ENCODE measurements at regions not wholly inside any gene's neighbourhood (a gene's known extent, or its start where the extent isn't known, plus 50 kb on each side); places are given as distances from the start of the nearest gene placed in this dataset.
A peak's percentile ranks its signal among the peaks of the same experiment; 100 is the strongest.

DNA sequence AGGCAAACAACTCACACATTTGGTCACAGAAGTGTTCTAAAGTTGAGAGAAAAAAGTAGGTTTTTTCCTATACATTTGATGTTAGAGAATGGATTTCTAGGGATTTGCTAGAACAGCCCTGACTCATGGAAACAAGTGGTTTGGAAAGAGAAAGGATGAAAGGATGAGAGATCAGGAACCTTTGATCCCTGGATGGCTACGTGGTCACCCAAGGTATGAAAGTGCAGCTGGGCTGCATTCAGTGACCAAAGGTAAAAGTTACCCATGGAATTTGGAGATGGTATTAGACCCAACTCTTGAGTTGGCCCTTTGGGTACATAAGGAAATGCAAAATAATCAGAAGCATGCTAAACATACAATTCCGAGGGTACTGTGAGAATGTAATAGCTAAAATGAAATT, 61.3 kb upstream of the SPIN1 start:
- DNase-seq: no peak

GRCh38 chr9:88326015-88326414, 62.2 kb upstream of the SPIN1 start:
- no peak for DNase-seq

DNA sequence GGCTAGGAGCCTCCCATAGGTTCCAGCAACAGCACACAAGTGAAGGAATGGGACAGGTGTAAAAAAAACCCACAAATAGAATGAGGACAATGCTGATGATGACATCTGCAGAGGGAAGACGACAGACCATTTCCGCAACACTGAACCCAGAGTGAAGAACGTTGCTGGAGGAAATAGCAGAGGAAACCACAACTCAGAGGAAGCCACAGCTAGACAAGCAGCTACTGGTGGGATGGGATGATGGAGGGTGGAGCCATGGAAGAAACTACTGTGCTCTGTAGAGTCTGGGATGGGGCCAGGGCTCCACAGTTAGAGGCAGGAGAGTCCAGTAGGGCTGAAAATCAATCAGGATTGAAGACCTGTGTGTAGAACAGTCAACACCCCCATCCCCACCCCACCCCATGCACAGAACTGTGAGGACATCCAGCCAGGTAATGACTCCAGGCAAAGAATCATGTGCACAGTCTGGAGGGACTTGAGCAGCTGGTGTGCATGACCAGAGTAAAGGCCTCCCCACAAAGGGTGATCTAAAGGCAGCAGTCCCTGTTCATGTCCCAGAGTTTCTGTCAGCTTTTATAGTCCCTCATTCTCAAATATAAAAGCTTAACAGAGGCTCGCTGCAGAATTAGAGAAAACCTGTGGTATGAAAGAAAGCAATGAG, 65.2 kb upstream of the SPIN1 start:
- no peak for DNase-seq

DNA sequence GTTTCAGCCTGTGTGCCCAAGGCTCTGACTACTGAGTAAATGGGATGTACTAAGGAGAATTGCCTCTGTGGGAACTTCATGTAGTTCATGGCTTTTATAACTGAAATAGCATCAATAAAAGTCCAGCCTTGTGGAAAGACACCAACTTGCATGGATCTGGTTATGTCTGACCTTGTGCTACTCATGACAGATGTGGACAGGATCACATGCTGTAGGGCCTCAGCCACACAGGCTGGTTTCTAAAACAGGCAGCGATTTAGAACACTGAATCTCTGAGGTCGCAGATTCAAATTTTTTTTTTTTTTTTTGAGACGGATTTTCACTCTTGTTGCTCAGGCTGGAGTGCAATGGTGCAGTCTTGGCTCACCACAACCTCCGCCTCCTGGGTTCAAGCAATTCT, 66.5 kb upstream of the SPIN1 start:
- no peak for DNase-seq

DNA sequence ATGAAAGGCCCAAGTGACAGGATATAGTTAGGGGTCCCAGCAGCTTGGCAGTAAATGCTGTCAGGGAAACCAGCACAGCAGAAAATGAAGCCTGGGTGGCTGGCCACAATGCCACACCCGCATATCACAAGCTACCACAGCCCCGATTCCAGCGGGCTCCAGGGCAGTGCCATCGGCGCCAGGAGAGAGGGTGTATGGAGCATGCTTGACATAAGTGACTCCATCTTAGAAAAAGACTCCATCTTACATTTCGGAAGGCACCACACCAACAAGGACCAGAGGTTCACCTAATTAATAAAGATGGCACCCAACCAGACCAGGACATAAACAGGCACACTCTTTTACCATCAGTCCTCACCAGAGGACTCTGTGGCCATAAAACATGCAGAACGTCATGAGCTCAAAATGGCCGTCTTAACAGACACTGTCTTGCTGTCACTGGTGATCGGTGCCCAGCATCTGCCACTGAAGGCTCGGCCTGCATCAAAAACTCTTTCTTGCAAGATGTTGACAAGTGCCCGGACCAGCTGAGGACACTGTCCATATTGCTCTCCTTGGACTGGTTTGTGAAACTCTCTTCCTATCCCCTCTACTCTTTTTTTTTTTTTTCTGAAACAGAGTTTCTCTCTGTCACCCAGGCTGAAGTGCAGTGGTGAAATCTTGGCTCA, 67.4 kb upstream of the SPIN1 start:
- DNase-seq: no peak

- no peak for DNase-seq
These were observed 68.1 kb upstream of the SPIN1 start for GRCh38 chr9:88319936-88320747.

DNA sequence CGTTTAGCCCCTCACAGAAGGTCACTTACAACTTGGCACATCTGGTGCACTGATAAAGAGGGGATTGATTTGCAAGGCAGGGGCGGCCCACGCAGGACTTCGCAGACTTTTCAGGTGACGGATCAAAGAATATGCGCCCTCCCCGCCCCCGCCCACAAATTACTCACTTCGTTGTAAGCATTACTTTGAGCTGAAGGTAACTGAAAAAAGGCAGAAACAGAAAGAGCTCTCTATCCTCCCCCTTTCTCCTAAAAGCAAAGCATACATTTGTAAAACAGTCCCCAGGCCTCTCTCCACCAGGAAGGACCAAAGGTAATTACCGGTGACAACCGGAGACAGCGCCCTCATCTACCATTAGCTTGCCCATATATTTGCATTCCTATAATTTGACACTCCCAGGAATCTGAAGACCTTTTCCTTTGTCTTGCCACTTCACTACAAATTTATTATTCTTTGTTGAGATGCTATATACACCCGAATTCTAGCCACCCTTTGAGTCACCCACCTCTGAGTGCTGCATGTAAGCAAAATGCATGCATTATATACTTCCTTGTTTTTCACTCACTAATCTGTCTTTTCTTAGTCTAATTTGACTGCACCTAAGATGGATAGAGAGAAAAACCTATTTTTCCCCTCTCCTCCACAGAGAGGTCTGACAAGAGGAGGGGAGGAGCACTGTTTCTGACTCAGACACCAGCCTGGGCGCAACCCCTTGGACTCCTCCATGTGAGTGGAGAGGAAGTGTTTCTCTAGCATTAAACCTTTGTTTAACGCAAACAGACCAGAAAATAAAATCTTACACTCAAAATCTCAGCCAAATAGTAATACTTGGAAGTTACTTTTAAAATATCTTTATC, 74.7 kb upstream of the SPIN1 start:
- DNase-seq: no peak

GRCh38 chr9:88312517-88313103, 75.6 kb upstream of the SPIN1 start:
- DNase-seq: no peak

DNA sequence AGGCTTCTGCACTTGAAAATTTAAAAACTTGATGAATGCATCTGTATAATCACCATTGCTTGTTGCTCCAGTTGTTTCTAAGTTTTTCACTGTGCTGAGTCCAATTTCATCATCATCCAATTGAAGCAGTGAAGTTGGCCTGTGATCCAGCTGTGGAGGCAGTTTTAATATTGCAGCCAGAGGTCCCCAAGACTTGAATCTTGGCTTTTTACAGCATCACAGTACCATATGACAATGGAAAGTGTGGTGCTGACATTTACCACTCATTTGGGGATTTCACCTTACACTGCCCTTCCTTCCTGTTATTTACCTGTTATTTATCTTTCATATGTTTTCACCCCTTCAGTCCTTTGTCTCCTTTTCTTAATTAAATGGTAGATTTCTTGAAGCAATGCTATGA, 76.2 kb upstream of the SPIN1 start:
- DNase-seq: no peak

GRCh38 chr9:88310310-88310980, 77.8 kb upstream of the SPIN1 start:
- DNase-seq: peak in 1 of 2 experiments; percentile 7

DNA sequence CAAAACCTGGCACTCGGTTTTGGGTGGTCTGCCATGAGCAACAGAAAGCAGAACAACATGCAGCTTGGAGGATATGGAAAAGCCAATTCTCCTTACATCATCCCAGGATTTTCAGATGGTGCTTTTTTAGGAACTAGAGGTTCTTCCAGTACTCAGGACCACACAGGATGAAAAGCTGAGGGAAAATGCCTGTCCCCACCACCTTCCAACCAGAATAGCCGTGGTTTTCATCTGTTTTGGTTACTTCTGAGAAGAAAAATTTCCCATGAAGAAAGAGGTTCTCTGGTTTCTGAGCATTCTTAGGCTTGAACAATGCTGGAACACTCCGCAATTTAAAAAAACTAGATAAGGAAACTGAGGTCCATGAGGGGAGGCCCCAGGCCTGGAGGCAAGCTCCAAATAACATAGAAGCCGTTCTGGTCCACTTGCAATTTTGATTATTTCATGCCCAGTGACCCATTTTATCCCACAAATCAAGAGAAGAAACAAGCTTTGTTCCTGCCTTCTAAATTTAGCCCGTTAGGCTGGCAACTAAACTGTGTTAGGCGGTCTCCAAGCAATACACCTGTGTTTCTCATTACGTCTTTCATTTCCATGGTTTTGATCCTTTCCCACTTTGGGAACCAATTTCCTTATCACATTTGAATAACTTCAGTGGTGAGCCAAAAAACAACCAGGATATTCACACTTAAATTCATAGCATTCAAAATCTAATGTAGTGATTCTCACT, 79.2 kb upstream of the SPIN1 start:
- DNase-seq: no peak

- DNase-seq: no peak
These were observed 81.1 kb upstream of the SPIN1 start for GRCh38 chr9:88307136-88307535.

- DNase-seq: no peak
These were observed 84.4 kb upstream of the SPIN1 start for GRCh38 chr9:88303721-88304451.

DNA sequence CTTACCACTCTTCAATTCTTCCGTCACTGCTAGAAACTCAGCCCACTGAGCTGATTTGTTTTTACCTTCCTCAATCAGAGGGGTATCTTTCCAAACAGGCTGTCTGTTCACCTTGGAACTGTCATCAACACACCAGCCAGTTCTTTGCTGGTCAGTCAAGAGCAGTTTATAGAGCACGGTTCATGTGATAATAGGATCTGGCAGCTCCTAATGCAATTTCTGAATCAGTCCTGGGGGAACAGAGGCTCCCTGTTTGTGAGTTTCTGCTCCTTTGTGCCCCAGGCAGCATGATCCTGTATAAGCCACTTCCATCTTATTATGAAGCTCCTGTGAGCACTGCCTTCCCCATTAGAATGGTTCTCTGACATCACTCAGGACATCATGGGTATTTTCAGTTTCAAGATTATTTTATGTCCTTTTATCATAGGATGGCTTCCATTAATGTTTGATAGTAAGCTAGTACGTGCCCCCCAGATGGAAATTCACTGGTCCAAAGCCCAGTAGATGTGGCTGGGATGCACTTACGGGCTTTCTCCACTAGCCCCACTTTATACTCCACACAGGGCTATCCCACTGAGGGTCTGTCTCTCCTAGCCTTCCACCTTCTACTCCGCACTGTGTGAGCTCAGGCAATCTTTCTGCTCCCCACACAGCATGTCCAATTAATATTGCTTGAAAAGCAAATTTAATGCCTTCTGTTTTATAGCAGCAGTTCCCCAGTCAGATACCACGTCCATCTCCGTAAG, 85.5 kb upstream of the SPIN1 start:
- no peak for DNase-seq

- no peak for DNase-seq
These were observed 87.7 kb upstream of the SPIN1 start for GRCh38 chr9:88300556-88300955.

DNA sequence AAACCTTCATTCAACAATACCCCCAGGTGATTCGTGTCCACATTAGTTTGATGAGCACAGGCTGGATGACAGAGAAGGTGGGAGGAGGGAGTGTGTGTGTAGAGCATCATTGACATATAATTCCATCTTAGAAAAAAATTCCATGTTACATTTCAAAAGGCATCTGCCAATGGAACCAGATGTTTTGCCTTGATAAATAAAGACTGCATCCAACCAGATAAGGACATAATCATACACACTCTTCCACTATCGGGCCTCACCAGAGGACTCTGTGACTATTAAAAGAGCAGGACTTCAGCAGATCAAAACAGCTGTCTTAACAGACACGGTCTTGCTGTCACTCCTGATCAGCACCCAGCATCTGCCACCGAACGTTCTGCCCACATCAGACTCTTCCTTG, 96.4 kb upstream of the SPIN1 start:
- DNase-seq: no peak

DNA sequence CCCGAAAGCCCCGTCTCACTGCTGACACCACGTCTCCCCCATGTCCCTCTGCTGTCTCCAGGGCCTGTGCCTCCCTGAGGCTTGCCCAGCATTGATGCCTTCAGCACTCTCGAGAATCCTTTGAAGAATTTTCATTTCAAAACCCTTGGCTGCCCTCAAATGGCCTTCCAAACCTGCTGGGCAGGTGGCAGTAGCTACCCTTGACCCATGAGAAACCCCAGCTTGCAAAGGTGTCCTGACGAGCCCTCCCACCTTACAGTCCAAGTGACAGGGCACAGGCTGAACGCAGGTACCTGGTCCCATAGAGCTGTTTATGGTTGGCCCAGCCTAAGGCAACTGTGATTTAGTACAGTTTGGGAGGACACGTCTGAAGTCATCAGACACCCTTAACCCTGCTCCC, 97.2 kb upstream of the SPIN1 start:
- no peak for DNase-seq

GRCh38 chr9:88289532-88289931, 98.7 kb upstream of the SPIN1 start:
- no peak for DNase-seq

DNA sequence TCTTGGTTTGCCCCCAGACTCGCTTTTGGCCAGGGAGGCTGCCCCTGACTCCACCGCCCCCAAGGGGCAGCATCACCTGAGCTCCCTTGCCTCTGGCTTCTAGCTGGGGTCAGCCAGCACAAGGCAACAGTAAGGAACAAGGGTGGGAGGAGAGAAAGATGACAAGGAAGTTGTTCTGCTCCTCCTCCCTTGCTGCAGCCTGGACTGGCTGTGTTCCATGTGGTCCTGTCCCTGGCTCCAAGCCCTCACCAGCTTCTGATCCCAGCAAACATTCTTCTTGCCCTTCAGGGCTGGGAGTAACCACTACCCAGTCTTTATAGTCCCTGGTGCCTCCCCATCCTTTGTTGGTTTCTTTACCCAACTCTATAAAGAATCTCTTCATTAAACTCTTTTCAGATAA, 100.3 kb upstream of the SPIN1 start:
- DNase-seq: no peak

GRCh38 chr9:88280816-88281382, 107.3 kb upstream of the SPIN1 start:
- no peak for DNase-seq

Measured in NCI-H446 (cell line).